ENCODE measurements at regions not wholly inside any gene's neighbourhood (a gene's known extent, or its start where the extent isn't known, plus 50 kb on each side); places are given as distances from the start of the nearest gene placed in this dataset.

GRCh38 chr3:148360051-148360450 lies 337.7 kb upstream of the AGTR1 start:
- no peak for TF ChIP-seq EP300 (IDR thresholded peaks at IDR 0.05)
- no peak for TF ChIP-seq POLR2A (IDR thresholded peaks at IDR 0.05)
- TF ChIP-seq CTCF (IDR thresholded peaks at IDR 0.05) = no peak
- no peak for TF ChIP-seq POLR2AphosphoS5 (IDR thresholded peaks at IDR 0.05)
